HG02623 (cell line): ENCODE measurements at regions not wholly inside any gene's neighbourhood (a gene's known extent, or its start where the extent isn't known, plus 50 kb on each side); places are given as distances from the start of the nearest gene placed in this dataset.

Experiments used
- ATAC-seq: cut with Tn5 transposase; IDR thresholded peaks from one replicate; pipeline ENCODE4 v1.9.1; 2021; ENCODE audit warnings: moderate library complexity; ENCODE audit not compliant: unreplicated experiment

GRCh38 chr3:72109327-72110259 is 324.6 kb upstream of the PROK2 start:
- no peak for ATAC-seq

- no peak for ATAC-seq
Observed at GRCh38 chr3:72105306-72105705, 320.4 kb upstream of the PROK2 start.

GRCh38 chr3:72102112-72102616 is 317.2 kb upstream of the PROK2 start:
- peak; percentile 57 for ATAC-seq

GRCh38 chr3:72101494-72101893 is 316.5 kb upstream of the PROK2 start:
- no peak for ATAC-seq

- peak; percentile 55 for ATAC-seq
Observed at GRCh38 chr3:72100601-72101187, 315.7 kb upstream of the PROK2 start.

GRCh38 chr3:72100080-72100511 is 315.1 kb upstream of the PROK2 start:
- no peak for ATAC-seq

- no peak for ATAC-seq
Observed at GRCh38 chr3:72099326-72100079, 314.6 kb upstream of the PROK2 start.

GRCh38 chr3:72097053-72097452 is 312.1 kb upstream of the PROK2 start:
- no peak for ATAC-seq

GRCh38 chr3:72095521-72095920 is 310.6 kb upstream of the PROK2 start:
- no peak for ATAC-seq

- ATAC-seq, result no peak
Observed at GRCh38 chr3:72093992-72094334, 309.0 kb upstream of the PROK2 start.

- ATAC-seq, result no peak
Observed at GRCh38 chr3:72093270-72093991, 308.5 kb upstream of the PROK2 start.

GRCh38 chr3:72092778-72093177 is 307.8 kb upstream of the PROK2 start:
- ATAC-seq, result no peak

GRCh38 chr3:72088486-72089025 is 303.6 kb upstream of the PROK2 start:
- ATAC-seq, result no peak

- no peak for ATAC-seq
Observed at GRCh38 chr3:72087420-72087819, 302.5 kb upstream of the PROK2 start.

GRCh38 chr3:72086743-72087087 is 301.8 kb upstream of the PROK2 start:
- ATAC-seq, result no peak

GRCh38 chr3:72086042-72086742 is 301.2 kb upstream of the PROK2 start:
- no peak for ATAC-seq

GRCh38 chr3:72085036-72085435 is 300.1 kb upstream of the PROK2 start:
- no peak for ATAC-seq

GRCh38 chr3:72082776-72083462 is 298.0 kb upstream of the PROK2 start:
- peak; percentile 8 for ATAC-seq

GRCh38 chr3:72082186-72082715 is 297.3 kb upstream of the PROK2 start:
- peak; percentile 47 for ATAC-seq
